Activated CD4-positive, CD25-positive, alpha-beta regulatory T cell treated with anti-CD3 and anti-CD28 coated beads, Interleukin-2, amount 50 U/mL, for 24 hours (primary cell): ENCODE measurements at regions not wholly inside any gene's neighbourhood (a gene's known extent, or its start where the extent isn't known, plus 50 kb on each side); places are given as distances from the start of the nearest gene placed in this dataset.
"Not testable (repeated sequence)": the region's sequence is repeated elsewhere in the genome, so short reads cannot be mapped to it uniquely, and the experiment has no call there.

ENCODE experiments used
- ATAC-seq, 2 donors: fragments of 150-1000 bp; cut with Tn5 transposase; one replicate each; pipeline ENCODE4 v1.10.0; 2021; ENCODE audit warnings: mild to moderate bottlenecking in 1 of 2, moderate library complexity in 1 of 2

- ATAC-seq = not testable (repeated sequence)
Observed at GRCh38 chr2:132332345-132333033, 84.1 kb upstream of the GPR39 start.

DNA sequence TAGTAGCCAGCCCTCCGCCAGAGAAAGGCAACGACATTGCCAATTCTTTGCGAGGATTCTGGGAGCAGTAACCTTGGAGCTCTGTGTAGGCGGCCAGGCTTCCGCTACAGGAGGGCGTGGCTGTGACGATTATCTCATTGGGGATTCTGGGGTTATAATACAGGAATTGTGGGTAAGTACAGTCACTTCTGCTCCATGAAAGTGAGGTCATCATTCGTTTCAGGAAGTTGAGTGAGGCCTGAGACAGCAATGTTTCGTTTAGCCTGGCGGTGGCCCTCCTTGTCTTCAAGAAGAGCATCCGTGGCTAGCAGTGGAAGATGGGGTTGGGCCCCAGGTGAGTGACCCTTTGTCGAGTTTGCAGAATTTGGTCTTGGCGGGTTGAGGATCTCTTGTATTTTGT is 79.5 kb upstream of the GPR39 start:
- not testable (repeated sequence) for ATAC-seq

DNA sequence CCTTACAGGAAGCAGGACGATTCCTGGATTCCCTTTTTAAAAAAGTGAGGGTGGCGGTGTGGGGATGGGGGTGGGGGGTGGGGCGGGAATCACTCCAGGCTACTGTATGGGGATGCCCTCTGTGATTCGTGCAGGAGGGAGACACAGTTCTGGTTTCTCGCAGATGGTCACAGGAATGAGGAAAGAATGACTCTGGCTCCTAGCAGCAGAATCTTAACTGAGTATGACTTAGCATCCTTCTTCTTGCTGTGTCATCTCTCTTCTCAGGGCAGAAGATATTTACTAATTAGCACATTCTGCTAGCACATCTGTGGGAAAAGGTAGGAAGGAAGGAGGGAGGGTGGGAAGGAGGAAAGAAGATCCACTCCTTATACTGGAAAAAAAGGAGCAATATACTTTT is 78.8 kb upstream of the GPR39 start:
- ATAC-seq = not testable (repeated sequence)

GRCh38 chr2:132347041-132347780 is 69.4 kb upstream of the GPR39 start:
- ATAC-seq = not testable (repeated sequence)

- ATAC-seq = not testable (repeated sequence)
Observed at GRCh38 chr2:132349092-132349687, 67.4 kb upstream of the GPR39 start.

GRCh38 chr2:132351668-132352067 is 64.9 kb upstream of the GPR39 start:
- ATAC-seq = not testable (repeated sequence)

GRCh38 chr2:132352481-132353001 is 64.1 kb upstream of the GPR39 start:
- ATAC-seq = not testable (repeated sequence)

DNA sequence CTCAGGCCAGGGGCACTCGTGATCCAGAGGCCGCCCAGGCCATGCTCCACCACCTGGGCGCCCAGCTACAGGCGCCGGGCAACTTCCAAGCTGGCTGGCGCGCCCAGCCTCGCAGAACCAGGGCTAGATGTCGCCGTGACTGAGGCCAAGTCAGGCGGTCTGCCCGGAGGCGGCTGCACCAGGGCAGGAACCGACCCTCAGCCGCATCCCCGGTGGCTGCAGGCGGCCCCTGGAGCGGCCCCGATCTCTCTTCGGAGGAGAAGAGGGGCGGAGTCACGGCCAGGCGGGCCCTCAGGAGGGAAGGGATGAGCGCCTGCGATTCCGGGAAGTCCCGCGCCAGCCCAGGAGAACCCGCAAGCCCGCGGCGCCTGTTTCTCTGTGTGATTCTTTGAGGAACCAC is 63.2 kb upstream of the GPR39 start:
- ATAC-seq = not testable (repeated sequence)

DNA sequence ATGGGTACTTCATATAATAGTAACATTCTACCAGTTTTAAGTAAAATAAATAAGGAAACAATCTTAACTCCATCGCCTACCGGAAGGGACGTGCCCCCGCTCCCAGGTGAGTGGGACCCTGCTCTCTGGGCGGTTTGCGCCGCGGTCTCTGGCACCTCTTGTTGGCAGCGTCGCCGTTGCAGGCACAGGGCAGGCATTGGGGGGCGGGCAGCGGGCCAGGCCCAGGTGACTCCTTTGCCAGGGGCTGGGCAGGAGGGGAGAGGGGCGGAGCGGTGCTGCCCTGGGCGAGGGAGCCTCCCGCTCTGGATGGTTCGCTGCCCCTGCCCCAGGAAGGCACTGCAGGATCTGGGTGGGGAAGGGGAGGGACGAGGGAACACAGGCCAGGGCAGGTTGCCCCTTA is 55.6 kb upstream of the GPR39 start:
- ATAC-seq = not testable (repeated sequence)

- not testable (repeated sequence) for ATAC-seq
Observed at GRCh38 chr2:132361498-132361897, 55.1 kb upstream of the GPR39 start.

DNA sequence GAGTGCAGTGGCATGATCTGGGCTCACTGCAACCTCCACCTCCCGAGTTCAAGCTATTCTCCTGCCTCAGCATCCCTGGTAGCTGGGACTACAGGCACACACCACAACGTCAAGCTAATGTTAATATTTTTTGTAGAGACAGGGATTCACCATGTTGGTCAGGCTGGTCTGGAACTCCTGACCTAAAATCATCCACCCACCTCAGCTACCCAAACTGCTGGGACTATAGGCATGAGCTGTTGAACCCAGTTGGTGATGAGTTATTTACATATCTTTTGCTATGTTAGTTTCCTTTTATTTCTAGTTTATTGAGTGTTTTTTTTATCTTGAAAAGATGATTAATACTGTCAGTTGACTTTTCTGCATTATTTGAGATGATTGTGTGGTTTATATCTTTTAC is 53.3 kb upstream of the GPR39 start:
- not testable (repeated sequence) for ATAC-seq

DNA sequence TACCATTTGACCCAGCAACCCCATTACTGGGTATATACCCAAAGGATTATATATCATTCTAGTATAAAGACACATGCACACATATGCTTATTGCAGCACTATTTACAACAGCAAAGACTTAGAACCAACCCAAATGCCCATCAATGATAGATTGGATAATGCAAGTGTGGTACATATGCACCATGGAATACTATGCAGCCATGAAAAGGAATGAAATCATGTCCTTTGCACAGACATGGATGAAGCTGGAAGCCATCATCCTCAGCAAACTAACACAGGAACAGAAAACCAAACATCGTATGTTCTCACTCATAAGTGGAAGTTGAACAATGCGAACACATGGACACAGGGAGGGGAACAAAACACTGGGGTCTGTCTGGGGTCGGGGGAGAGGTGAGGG is 50.6 kb upstream of the GPR39 start:
- ATAC-seq = not testable (repeated sequence)

- no peak for ATAC-seq
Observed at GRCh38 chr2:132366421-132367180, 50.0 kb upstream of the GPR39 start.
